HG03342 (cell line): ENCODE measurements at regions not wholly inside any gene's neighbourhood (a gene's known extent, or its start where the extent isn't known, plus 50 kb on each side); places are given as distances from the start of the nearest gene placed in this dataset.
A peak's percentile ranks its signal among the peaks of the same experiment; 100 is the strongest.

ENCODE experiments used
- ATAC-seq: cut with Tn5 transposase; IDR thresholded peaks from one replicate; pipeline ENCODE4 v1.9.1; 2021; ENCODE audit warnings: mild to moderate bottlenecking, moderate library complexity; ENCODE audit not compliant: unreplicated experiment

DNA sequence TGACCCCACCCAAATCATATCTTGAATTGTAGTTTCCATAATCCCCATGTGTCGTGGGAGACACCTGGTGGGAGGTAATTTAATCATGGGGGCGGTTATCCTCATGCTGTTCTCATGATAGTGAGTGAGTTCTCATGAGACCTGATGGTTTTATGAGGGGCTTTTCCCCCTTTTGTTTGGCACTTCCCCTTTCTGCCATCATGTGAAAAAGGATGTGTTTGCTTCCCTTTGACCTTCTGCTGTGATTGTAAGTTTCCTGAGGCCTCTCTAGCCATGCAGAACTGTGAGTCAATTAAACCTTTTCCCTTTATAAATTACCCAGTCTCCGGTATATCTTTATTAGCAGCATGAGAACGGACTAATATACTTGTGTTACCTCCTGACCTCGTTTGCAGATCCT is 156.6 kb upstream of the MTNR1B start:
- ATAC-seq, result no peak

DNA sequence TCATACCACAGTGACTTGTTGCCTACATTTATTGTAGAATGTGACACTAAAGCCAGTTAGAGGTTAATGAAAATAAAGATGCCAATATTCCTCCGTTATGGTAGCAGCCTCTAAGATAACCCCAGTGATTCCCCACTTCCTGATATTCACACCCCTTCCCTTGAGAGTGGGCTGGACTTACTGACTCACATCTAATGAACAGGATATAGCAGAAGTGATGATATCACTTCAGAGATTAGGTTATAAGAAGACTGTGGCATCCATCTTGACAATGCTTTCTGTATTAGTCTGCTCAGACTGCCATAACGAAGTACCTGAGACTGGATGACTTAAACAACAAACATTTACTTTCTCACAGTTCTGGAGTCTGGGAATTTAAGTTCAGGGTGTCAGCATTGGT is 149.6 kb upstream of the MTNR1B start:
- no peak for ATAC-seq

DNA sequence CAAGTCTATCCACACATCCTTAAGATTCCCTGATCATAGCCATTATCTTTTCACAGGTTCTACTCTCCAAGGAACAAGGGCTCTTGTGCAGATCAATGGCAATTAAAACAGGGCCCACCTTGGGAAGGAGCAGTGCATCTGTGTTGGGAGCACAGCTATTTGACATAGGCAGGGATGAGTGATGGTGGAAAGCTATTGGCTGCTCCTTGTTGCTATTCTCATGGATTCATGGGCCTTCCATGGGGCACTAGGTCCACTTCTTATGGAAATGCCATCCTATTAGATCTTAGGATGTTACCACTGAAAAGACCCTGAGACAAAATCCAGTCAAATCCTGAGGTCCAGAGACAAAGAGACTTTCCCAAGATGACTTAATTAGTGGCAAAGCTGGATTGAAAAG is 148.6 kb upstream of the MTNR1B start:
- no peak for ATAC-seq

DNA sequence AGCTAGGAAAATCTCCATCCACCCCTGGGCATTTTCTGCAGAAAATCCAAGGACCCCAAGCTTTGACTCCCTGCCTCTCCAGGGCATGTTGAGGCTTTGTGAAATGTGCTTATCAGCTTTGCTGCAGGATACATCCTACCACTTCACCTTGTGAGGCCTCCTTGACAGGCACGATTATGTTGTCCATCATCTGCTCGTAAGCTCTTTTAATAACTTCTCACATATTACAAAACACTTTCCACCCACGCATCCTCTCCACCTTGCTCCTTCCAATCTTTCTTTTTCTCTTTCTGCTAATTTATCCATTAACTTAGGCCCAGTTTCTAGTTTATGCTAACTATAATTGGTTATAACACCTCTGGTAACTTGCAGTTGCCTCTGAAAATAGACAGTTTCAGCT is 147.0 kb upstream of the MTNR1B start:
- no peak for ATAC-seq

DNA sequence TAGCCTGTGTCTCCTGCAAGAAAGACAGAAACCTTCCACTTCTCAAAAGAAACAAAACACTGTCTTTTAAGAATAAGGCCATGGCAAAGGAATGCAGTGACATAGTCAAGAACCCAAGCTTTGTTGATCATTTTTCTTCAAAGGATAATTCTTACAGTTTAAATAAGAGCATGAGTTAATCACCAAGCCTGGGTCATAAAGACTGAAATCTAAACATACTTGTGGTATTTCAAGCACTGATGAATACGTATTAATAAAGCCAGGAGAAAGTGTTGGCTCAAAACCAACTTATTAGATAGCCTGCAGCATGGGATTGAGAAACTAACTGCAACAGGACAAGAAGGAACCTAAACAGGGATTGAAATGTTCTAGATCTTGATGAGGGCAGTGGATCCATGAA is 143.3 kb upstream of the MTNR1B start:
- ATAC-seq, result no peak

DNA sequence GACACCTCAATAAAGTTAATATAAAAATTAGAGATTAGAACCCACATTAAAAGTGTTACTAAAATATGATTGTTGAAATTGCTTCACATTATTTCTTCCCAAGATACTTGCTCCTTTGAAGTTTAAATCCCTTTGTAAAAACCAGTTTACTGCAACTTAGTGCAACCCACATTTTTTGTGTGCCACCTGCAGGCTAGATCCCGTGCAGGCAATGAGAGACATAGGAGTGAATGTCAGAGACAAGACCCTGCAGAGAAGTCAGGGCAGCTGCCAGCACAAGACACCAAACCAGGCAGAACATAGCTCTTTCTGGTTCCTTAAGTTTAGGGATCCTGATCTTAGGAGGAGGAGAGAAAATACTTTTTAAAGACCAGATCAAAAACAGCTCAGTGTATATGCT is 142.8 kb upstream of the MTNR1B start:
- ATAC-seq, result no peak

DNA sequence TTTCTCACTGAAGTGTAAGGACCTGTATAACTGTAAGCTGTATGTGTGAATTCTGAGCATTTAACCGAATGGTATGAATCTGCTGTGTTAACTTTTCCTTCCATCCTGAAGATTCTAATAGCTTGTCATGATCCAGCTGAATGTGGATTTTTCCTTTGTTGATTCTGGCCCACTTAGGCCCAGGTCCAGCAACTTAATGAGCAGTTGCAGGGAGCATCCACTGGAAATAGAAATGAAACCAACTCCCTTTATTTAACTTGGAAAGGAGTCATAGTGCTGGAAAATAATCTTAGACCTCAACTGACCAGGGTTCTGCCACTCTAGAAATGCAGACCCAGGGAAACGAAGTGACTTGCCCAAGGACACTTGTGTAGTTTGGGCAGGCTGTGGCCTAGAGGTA is 142.3 kb upstream of the MTNR1B start:
- ATAC-seq, result no peak

DNA sequence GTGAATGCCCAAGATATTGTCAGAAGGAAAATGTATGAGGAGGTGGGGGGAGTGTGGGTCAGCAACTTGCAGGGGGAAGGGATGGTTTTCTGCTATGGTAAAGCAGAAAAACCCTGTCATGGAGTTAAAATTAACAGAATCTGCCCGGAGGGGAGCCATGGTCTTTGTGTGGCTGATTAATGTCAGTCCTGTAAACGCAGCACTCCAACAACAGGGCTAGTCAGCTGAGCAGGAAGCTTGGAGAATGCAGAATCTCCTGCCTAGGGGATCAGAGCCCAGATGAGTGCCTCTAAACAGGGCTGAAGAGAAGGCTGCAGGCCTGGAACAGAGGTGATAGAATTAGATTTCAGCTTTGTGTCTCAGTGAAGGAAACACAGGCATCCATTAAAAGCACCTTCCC is 140.9 kb upstream of the MTNR1B start:
- ATAC-seq, result no peak

DNA sequence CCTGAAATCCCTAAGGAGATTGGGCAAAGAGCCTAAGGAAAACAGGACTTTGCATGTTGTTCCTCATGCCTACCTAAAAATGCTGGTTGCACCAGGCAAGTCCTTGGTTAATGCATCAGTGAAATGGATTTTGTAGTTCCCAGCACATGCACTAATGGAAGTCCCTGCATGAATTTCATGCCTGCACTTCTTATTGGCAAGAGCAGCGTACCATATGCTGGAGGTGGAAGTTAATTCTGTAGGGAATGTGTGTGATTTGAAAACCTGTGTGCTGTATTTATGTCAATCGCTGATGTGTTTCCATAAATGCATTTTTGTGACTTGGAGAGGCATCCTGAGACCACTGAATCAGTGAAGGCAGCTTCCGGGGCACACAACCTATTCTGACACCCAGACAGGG is 140.3 kb upstream of the MTNR1B start:
- ATAC-seq, result no peak

DNA sequence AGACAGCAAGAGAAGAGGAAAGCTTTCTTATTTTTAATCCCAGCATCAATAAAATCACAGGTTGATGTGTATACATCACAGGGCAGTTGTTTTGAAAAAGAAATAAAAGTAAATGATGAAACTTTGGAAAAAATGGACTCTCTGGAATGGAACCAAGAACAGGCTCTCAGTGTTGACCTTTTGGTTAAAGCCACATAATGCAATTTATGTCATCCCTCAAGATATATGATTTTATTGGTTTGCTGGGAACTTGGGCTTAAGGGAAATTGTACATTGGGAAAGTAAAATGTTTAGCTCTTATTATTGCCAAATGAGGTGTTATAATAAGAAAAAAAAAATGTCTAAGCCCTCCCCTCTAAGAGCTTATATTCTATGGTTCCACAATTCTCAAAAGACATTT is 139.8 kb upstream of the MTNR1B start:
- ATAC-seq, result no peak

DNA sequence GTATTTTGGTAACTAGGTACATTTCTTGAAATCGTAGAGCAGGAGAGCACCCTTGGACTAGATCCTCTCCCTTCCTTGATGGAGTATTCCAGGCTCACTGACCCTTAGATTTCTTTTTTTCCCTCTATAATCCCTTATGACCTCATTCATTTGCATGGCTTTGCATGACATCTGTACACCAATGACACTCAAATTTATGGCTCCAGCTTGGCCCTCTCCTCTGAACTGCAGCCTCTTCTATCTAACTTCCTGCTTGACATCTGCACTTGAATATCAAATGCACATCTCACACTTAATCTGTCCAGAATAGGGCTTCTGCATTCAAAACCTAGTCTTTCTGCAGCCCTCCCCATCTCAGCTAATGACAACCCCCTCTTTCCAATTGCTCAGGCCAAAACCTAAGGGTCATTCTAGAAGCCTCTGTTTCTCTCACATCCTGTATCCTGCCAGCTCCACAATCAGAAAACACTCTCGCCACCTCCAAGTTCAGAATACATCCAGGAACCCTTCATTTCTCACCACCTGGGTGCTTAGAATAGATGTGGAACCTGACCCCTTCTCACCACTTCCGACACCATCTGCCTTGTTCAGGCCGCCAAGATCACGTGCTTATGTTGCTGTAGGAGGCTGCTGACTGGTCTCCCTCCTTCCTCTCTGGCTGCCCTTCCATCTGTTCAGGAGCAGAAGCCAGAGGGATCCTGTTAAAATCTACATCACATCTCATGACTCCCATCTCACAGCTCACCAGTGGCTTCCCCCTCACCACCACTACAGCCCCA is 138.9 kb upstream of the MTNR1B start:
- peak; percentile 89 for ATAC-seq

DNA sequence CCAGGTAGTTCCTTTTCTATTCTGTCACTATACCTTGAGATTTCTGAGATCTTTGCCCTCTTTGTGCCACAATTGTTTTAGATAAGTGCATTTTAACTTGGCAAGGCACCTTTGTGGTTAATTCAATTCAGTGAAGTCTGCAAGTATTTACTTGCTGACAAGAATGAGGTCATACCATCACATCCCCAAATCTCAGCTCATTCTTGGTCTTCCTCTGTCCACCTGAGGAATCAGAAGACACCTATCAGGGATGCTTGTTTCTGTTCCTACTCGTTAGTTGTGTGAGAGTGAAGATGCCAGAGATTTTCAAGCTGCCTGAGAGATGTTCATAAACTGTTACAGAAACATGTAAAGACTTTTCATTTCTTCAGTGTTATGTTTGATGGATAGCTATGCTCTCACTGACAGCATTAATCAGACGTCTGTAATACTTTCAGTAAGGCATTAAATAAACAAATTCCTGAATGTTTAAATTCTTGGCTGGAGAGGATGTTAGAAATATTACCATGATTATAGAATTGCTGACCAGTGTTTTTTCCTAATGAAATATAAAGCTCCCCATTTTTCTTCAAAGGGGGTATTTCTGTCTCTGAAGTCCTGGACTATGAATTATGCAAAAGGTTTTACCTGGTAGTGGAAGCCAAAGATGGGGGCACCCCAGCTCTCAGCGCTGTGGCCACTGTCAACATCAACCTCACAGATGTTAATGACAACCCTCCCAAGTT is 135.0 kb upstream of the MTNR1B start:
- no peak for ATAC-seq

DNA sequence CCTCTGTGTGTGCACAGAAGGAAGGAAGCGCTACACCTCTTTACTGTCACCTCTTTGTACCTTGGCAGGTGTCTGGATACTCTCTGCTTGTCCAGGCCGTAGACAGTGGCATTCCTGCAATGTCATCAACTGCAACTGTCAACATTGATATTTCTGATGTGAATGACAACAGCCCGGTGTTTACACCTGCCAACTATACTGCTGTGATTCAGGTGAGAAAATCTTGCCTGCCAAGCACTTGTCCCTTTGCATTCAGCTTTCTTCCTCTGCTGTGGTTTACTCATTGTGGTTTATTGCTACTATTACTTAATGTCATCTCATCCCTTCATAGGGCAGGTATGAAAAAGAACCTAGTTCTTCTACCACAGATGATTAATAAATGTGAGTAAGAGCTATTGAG is 131.9 kb upstream of the MTNR1B start:
- no peak for ATAC-seq

DNA sequence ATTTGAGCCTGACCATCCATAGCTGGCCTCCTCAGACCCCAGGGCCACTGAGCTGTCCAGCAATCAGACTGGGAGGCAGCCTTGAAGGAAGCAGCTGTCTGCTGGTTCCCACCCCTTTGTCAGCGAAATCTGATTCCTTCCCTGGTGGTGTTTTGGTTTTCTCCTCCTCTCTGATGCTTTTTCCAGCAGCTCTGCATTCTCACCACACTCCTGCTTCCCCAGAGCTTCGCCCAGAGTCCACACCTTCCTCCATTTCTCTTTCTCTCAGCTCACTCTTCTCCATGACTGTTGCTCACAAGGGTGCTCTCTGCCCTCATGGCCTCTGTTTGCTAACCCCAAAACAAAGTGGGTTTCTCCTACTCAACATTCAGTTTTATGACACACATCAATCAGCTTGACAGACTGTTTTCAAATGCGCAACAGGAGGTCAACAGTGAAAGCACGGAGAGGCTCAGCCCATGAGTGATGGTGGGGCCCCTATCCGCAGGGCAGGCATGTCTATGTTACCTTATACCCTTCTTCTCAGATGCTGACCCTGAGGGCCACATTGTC is 130.6 kb upstream of the MTNR1B start:
- no peak for ATAC-seq

DNA sequence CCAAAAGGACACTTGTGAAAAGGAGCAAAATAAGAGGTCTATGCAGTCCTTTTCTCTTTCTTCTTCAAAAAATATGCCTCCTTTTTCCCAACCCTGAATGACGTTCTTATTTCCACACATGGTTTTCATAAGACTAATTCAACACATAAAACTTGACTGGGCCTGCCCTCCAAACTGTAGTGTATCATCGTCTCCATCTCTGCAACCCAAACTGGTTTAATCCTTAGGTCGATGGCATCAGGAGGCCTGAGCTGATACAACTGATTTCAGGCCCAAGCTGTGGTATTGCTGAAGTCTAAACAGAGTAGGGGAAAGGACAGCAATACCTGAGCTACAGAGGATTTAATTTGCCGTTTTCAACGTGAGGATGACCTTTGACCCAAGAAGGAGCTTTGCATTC is 130.0 kb upstream of the MTNR1B start:
- ATAC-seq, result no peak

DNA sequence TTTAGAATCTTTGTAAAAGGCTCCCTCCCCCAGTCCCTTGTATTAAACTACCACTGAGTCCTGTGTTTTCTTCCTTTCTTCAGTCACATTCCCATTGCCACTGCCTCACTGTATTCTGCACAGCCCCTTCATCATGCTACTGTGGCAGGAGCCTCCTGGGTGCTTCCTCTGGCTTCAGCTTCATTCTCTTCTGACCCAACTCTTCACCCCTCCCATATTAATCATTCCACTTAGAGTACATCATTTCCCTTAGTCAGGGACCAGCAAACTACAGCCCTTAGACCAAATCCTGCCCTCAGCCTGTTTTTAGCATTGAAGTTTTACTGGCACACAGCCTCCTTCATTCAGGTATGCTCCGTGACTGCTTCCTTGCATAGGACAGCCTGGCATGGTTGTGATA is 127.7 kb upstream of the MTNR1B start:
- ATAC-seq, result no peak

DNA sequence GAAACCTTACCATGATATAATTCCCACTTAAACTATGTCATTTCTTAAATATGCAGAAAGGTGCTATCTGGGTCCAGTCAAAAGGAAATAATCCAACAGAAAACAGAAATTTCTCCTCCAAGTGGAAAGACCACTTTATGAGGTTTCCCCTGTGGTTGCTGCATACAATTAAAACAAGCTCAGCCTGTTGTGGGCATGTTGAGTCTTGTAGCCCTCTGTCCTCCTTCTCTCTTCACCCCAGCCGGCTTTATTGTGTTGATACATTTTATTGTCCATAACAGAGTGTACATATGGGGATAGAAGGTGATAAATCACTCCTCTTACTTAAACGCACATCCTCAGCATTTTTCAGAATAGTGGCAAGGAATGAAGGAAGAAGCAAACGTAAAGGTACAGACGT is 126.0 kb upstream of the MTNR1B start:
- ATAC-seq, result no peak

DNA sequence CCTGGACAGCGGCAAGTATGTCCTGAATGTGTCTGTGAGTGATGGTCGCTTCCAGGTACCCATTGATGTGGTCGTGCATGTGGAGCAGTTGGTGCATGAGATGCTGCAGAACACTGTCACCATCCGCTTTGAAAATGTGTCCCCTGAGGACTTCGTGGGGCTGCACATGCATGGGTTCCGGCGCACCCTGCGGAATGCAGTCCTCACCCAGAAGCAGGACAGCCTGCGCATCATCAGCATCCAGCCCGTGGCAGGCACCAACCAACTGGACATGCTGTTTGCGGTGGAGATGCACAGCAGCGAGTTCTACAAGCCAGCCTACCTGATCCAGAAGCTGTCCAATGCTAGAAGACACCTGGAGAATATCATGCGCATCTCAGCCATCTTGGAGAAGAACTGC is 125.3 kb upstream of the MTNR1B start:
- no peak for ATAC-seq

DNA sequence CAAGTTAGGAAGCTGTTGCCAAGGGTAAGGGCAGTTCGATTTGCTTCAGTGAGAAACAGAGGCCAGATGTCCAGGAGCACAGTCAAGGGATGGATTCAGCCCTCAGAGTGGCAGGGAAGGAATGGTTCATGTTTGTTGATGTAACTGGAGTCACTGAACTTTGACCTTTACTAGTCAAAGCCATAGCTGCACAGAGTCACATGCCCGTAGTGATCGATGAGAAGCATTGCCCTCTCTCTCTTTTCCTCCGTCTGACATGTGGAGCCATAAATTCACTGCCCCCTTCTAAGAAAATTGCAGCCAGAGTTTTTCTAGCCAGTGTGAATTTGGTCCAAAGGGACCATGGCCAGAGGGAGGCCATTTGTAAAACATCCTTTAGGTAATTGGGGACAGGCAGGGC is 124.1 kb upstream of the MTNR1B start:
- no peak for ATAC-seq

DNA sequence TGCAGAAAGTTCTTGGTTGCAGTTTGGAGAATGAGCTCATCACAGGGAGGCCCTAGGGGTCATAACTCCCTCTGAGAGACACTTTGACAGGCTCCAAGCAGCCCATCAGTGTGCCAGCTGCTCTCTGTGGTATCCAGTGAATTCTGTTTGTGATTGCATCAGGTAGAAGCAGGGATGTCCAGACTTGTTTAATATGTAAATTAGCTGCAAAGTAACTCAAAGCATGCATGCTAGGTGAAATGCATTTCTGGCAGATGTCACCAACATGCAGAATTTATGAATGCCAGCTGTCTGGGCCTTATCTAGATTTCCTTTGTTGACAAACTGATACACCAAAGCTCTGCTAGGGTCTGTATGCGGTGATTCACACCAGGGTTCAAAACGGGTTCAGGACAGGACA is 123.6 kb upstream of the MTNR1B start:
- ATAC-seq, result no peak

DNA sequence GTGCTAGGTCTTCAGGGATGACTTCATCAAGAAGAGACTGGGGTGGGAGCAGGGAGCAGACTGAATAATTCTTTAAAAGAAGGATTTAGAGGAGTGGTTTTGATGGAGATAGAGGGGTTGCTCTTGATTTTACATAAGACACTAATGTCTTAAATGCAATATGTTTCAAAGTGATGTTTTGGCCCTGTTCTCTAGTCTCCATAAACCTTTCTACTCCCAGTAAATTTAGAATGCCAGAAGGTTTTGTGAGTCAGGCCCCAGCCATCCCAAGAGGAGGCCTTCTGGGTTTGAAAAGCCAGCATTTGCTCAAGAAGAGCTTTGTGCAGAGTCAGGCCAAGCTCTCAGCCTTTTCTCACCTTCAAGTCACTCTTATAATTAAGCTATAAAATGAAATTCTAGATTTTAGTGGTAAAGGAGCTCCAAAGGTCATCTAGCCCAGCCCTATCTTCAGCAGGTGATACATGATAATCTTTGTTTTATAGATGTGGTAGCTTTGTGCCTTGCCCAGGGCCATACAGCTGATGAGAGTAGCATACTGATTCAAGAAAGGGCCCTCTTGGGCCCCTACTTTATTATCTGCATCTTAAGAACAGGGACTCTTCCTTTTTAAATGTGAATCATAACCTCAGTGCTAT is 122.8 kb upstream of the MTNR1B start:
- ATAC-seq, result no peak

DNA sequence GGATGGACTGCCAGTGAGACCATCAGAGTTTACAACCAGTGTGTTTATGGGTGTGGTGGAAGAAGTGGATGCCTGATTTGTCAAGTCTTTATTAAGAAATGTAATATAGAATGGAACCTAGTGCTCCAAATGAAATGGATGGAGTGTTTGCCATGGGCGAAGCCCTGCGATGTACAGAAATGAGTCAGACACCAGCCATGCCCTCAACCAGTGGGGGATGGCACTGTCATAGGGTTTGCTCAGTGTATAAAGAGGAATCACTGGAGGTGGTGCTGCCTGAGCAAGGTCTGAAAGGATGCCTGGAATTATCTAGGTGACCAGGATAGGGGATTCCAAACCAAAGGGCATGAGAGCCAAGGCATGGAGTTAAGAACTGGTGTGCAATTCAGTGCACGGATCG is 120.9 kb upstream of the MTNR1B start:
- no peak for ATAC-seq
